HG03460 (cell line): ENCODE measurements at regions not wholly inside any gene's neighbourhood (a gene's known extent, or its start where the extent isn't known, plus 50 kb on each side); places are given as distances from the start of the nearest gene placed in this dataset.

ENCODE experiments used
- ATAC-seq: cut with Tn5 transposase; IDR thresholded peaks from one replicate; pipeline ENCODE4 v1.9.1; 2021; ENCODE audit not compliant: unreplicated experiment

DNA sequence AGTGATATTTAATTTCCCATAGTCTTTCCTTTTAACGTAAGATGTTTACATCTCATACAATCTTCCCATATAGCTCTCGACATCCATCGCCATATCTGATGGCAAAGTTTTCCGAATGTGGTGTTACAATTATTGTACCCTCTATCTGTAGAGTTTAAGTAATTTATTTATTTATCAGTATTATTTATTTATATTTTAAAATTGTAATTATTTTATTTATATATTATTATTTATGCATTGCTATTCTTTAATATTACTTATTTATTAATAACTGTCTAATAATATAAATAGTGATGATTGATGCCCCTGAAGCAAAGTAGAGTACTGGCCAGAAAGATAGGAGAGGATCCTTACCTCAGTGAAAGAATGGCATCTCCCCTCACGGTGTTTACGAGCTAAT, 812.9 kb downstream of the VGLL3 start:
- ATAC-seq: no peak

- no peak for ATAC-seq
These were observed 814.5 kb downstream of the VGLL3 start for GRCh38 chr3:86176445-86176784.

DNA sequence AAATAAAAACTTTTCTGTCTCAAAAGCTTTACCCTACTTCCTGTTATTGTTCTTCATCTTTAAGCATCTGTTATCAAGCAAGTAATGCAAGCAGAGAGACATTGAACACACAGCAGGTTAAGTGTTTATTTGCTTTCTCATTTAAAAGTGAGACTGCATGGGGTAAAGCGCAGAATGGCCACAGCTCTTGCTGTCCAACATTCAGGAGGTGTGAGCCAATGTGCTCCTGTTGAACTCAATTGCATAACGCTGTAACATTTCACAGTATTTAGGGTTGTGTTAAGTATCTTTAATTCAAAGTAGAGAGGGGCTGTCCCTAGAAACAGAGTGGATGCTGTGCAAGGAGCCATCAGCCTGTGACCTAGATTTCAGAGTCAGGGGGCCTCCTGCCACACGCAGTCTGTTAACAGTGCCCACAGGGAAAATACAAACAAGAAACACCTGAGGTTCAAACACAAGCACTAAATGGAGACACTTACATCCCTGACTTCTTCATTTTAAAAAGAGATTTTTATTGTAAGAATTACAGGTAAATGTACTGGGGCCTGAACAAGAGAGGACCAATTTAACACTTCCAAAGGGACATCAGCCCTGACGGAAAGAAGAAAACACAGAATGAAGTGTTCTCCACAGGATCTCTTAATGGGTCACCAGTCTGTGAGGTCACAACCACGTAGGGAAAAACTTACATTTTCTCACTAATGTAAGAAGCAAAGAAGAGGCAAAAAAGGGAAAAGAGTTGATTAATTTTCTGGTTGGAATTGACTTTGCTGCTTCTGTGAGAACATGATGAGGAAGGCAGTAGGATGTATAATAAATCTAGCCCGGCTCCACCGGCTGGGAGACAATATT, 815.1 kb downstream of the VGLL3 start:
- no peak for ATAC-seq

GRCh38 chr3:86175051-86175536, 815.9 kb downstream of the VGLL3 start:
- ATAC-seq: no peak

DNA sequence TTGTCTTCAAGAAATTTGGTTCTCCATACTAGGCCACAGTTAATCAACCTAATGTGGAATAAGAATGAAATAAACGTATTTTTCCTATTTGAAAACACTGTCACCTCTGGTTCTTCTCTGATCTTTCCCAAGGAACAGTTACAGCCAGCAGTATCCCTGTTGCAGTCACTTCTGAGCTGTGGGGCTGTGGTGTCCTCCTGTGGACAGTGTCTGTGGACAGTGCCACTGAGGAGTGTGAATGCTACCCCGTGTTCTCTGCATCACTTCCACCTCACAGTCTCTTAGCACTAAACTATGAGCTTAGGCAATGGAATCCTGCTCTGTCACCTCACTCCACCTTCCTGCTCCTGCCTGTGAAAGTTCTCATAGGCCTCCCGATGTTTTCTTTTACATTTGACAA, 817.5 kb downstream of the VGLL3 start:
- no peak for ATAC-seq

DNA sequence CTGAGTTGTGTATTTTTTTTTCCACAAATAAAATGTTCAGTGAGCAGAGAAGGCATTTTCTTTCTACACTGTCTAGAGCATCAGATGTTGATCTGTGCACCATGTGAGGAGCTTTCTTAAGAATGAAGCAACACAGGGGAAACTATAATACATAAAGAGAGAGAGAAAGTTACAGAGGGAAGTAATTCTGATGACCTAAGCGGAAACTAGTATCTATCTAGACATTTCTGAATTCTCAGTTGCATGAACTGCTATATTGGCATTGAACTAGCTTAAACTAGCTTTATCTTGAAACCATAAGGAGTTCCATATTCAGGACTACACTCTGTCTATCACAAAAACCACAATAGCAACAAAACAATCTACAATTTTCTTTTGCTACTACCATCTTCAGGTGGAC, 822.4 kb downstream of the VGLL3 start:
- no peak for ATAC-seq

GRCh38 chr3:86162521-86162920, 828.4 kb downstream of the VGLL3 start:
- ATAC-seq: no peak

- no peak for ATAC-seq
These were observed 829.5 kb downstream of the VGLL3 start for GRCh38 chr3:86161493-86161892.

DNA sequence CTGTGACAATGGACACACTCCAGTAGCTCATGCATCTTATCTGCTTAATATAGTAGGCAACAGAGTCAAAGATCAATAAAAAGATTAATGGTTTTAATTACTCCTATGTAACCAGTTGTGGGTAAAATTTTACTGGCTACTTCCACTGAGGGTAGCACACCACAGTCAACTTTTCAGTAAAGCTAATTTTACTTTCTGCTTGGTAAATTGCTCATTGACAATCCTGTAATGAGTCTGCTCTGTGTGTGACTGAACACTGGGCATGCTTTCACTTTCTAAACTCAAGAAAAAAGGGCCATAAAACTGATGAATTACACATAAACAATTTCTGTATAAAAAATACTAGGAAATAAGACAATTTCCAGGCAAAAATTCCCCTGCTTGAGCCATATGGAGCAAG, 838.3 kb downstream of the VGLL3 start:
- ATAC-seq: no peak

DNA sequence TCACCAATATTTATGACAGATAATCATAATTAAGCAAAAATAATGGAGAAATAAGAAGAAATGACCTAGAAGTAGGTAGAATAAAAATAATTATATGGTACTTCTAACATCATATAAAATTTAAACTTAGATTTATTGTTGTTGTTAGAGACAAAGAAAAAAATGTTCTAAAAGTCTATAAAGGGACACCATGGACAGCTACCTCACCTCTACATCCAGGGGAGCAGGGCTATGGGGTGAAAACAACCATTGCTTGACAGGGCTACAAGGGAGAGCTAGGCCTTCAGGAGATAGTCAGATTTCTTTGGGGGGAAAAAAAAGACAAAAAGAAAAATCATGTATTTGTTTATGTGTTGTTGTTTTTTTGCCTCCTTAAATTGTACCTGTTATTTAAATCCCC, 841.9 kb downstream of the VGLL3 start:
- ATAC-seq: no peak

- ATAC-seq: no peak
These were observed 843.8 kb downstream of the VGLL3 start for GRCh38 chr3:86147119-86147518.

DNA sequence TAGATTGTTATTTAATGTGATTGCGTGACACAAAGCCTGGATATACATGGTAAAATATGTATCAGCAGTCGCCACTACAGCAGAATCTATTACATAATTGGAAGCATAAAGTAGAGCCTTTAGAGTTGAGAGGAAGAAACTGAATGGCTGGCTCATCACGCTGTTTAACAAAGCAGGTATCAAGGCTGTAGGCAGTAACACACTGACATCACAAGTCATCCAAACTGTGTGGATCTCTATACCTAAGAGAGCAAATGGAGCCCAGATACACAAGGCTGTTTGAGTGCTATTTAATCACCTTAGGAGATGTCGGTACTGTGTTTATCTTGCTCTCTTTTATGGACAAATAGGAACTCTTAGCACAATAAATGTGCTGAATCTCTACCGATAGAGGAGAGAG, 864.4 kb downstream of the VGLL3 start:
- ATAC-seq: no peak
